H1 (cell line): ENCODE measurements at regions not wholly inside any gene's neighbourhood (a gene's known extent, or its start where the extent isn't known, plus 50 kb on each side); places are given as distances from the start of the nearest gene placed in this dataset.
A peak's percentile ranks its signal among the peaks of the same experiment; 100 is the strongest.

Source experiments
- CTCF ChIA-PET: fragments of 300-600 bp; sonication (Branson Sonifier 250); formaldehyde crosslinking; loops from one replicate; lab custom pipeline; 2021; ENCODE audit not compliant: partially characterized antibody; lab: Charles Lee
- POLR2A ChIA-PET: fragments of 300-600 bp; sonication (Branson Sonifier 250); formaldehyde crosslinking; loops from one replicate; lab custom pipeline; 2021; ENCODE audit warnings: inconsistent platforms; ENCODE audit not compliant: partially characterized antibody; lab: Charles Lee
- DNase-seq, 2 experiments: peaks; one replicate each; pipeline versions ENCODE4 v3.0.0 to v3.0.0-alpha.2; 2010 to 2022; ENCODE audit warnings: low spot score in 2 of 2, low read depth in 1 of 2, mixed read lengths in 1 of 2
- FAIRE-seq: peaks from 2 replicates; lab custom pipeline; 2011; peaks lifted over from hg19 to GRCh38; lab: Jason Lieb, UNC
- H2AFZ ChIP-seq: 2 replicates; pipeline ENCODE4 v1.8.1; 2012; ENCODE audit warnings: low read length, inconsistent platforms
- H2AK5ac ChIP-seq: 2 replicates; pipeline ENCODE4 v1.6.1; 2013; ENCODE audit warnings: low read depth, low read length
- H2BK120ac ChIP-seq: replicated peaks from 2 replicates; pipeline ENCODE3; 2013; ENCODE audit warnings: low read depth, low read length, inconsistent platforms
- H2BK12ac ChIP-seq: 2 replicates; pipeline ENCODE4 v1.6.1; 2013; ENCODE audit warnings: low read depth, low read length
- H2BK15ac ChIP-seq: 2 replicates; pipeline ENCODE4 v1.6.1; 2013; ENCODE audit warnings: low read length
- H2BK20ac ChIP-seq: 2 replicates; pipeline ENCODE4 v1.6.1; 2013; ENCODE audit warnings: low read length
- H2BK5ac ChIP-seq: 2 replicates; pipeline ENCODE4 v1.6.1; 2013; ENCODE audit warnings: low read depth, low read length
- H3K14ac ChIP-seq: 2 replicates; pipeline ENCODE4 v1.6.1; 2013; ENCODE audit warnings: inconsistent platforms; ENCODE audit not compliant: insufficient read length
- H3K18ac ChIP-seq: 2 replicates; pipeline ENCODE4 v1.6.1; 2013; ENCODE audit warnings: low read length; ENCODE audit errors: extremely low read depth
- H3K23ac ChIP-seq: 2 replicates; pipeline ENCODE4 v1.6.1; 2013; ENCODE audit warnings: inconsistent platforms; ENCODE audit not compliant: insufficient read length
- H3K23me2 ChIP-seq: 2 replicates; pipeline ENCODE4 v1.6.1; 2013; ENCODE audit warnings: low read depth, low read length
- H3K27ac ChIP-seq: 2 replicates; pipeline ENCODE4 v1.6.1; 2011; ENCODE audit warnings: low read depth, low read length, inconsistent platforms
- H3K27me3 ChIP-seq, 4 experiments: replicated peaks in 1 of 4; 1 replicate in 1 of 4; 2 replicates in 3 of 4; pipeline versions ENCODE4 v1.6.1 to v1.8.1; 2011 to 2013; ENCODE audit warnings: low read length in 3 of 4, mild to moderate bottlenecking in 3 of 4, inconsistent platforms in 2 of 4, mixed read lengths in 2 of 4, moderate library complexity in 1 of 4; ENCODE audit not compliant: control insufficient read depth in 3 of 4, insufficient read depth in 3 of 4; ENCODE audit errors: extremely low read depth in 1 of 4
- H3K36me3 ChIP-seq, 4 experiments: 2 replicates each; pipeline versions ENCODE4 v1.6.1 to v1.8.1; 2011 to 2013; ENCODE audit warnings: mild to moderate bottlenecking in 4 of 4, low read length in 3 of 4, moderate library complexity in 2 of 4, control low read depth in 1 of 4, inconsistent platforms in 1 of 4; ENCODE audit not compliant: insufficient read depth in 4 of 4, control insufficient read depth in 2 of 4
- H3K4ac ChIP-seq: replicated peaks from 2 replicates; pipeline ENCODE3; 2013; ENCODE audit warnings: low read length, low read depth, mixed read lengths, inconsistent platforms; ENCODE audit not compliant: insufficient read length
- H3K4me1 ChIP-seq, 4 experiments: replicated peaks in 1 of 4; 1 replicate in 1 of 4; 2 replicates in 3 of 4; pipeline versions ENCODE4 v1.6.1 to v1.8.1; 2011 to 2013; ENCODE audit warnings: low read length in 3 of 4, inconsistent platforms in 2 of 4, mixed read lengths in 1 of 4; ENCODE audit not compliant: insufficient read depth in 4 of 4, control insufficient read depth in 3 of 4
- H3K4me2 ChIP-seq, 2 experiments: 2 replicates each; pipeline versions ENCODE4 v1.6.1 to v1.8.1; 2011 to 2013; ENCODE audit warnings: low read depth in 2 of 2, low read length in 2 of 2, control low read depth in 1 of 2, inconsistent platforms in 1 of 2, mild to moderate bottlenecking in 1 of 2; ENCODE audit not compliant: insufficient read depth in 1 of 2
- H3K4me3 ChIP-seq, 4 experiments: fragments of 200-600, 300-600 bp in 1 of 4; sonication (generic), shearing (Covaris generic), sonication (Bioruptor Twin) in 1 of 4; 2 replicates each; pipeline versions ENCODE4 v1.5.1 to v1.8.1; 2011 to 2016; ENCODE audit warnings: low read length in 4 of 4, low read depth in 3 of 4, control low read depth in 2 of 4, inconsistent platforms in 2 of 4, mild to moderate bottlenecking in 2 of 4, mixed read lengths in 1 of 4, moderate library complexity in 1 of 4; ENCODE audit not compliant: insufficient read depth in 2 of 4; ENCODE audit errors: extremely low read depth in 1 of 4
- H3K56ac ChIP-seq: replicated peaks from 2 replicates; pipeline ENCODE3; 2013; ENCODE audit warnings: low read depth, mild to moderate bottlenecking, mixed read lengths, low read length, inconsistent platforms; ENCODE audit not compliant: insufficient read length
- H3K79me1 ChIP-seq: 2 replicates; pipeline ENCODE4 v1.6.1; 2013; ENCODE audit warnings: low read depth, low read length, control low read depth
- H3K79me2 ChIP-seq, 2 experiments: 2 replicates each; pipeline versions ENCODE4 v1.6.1 to v1.8.1; 2012 to 2013; ENCODE audit warnings: low read length in 2 of 2, mild to moderate bottlenecking in 2 of 2, inconsistent platforms in 1 of 2; ENCODE audit not compliant: insufficient read depth in 2 of 2, control insufficient read depth in 1 of 2
- H3K9ac ChIP-seq, 4 experiments: replicated peaks in 1 of 4; 1 replicate in 1 of 4; 2 replicates in 3 of 4; pipeline versions ENCODE4 v1.6.1 to v1.8.1; 2011 to 2013; ENCODE audit warnings: low read depth in 3 of 4, low read length in 3 of 4, control low read depth in 2 of 4, mild to moderate bottlenecking in 2 of 4, moderate library complexity in 2 of 4, inconsistent platforms in 1 of 4; ENCODE audit errors: extremely low read depth in 1 of 4
- H3K9me3 ChIP-seq, 2 experiments: 2 replicates each; pipeline versions ENCODE4 v1.6.1 to v1.8.1; 2012 to 2013; ENCODE audit warnings: mild to moderate bottlenecking in 2 of 2, moderate library complexity in 2 of 2, control low read depth in 1 of 2, inconsistent platforms in 1 of 2, low read depth in 1 of 2, low read length in 1 of 2, mixed read lengths in 1 of 2; ENCODE audit not compliant: insufficient read depth in 2 of 2
- H4K20me1 ChIP-seq, 2 experiments: replicated peaks in 1 of 2; 2 replicates each; pipeline versions ENCODE3 to v1.8.1; 2011 to 2013; ENCODE audit warnings: inconsistent platforms in 2 of 2, low read length in 2 of 2, mild to moderate bottlenecking in 1 of 2; ENCODE audit not compliant: insufficient read depth in 2 of 2, control insufficient read depth in 1 of 2
- H4K5ac ChIP-seq: 2 replicates; pipeline ENCODE4 v1.6.1; 2013; ENCODE audit warnings: low read length, low read depth, mixed read lengths, inconsistent platforms; ENCODE audit not compliant: insufficient read length
- H4K8ac ChIP-seq: 2 replicates; pipeline ENCODE4 v1.8.0; 2013; ENCODE audit warnings: mild to moderate bottlenecking, moderate library complexity, low read length, inconsistent platforms; ENCODE audit not compliant: insufficient read depth; ENCODE audit errors: extremely low read depth
- H4K91ac ChIP-seq: replicated peaks from 2 replicates; pipeline ENCODE3; 2013; ENCODE audit warnings: low read length, mixed read lengths, inconsistent platforms; ENCODE audit not compliant: insufficient read length
- BRCA1 ChIP-seq: IDR thresholded peaks from 2 replicates; pipeline ENCODE4 v1.6.1; 2012; ENCODE audit warnings: low read depth, low read length, improper control_type of control experiment
- CEBPB ChIP-seq: IDR thresholded peaks from 2 replicates; pipeline ENCODE4 v1.6.1; 2012; ENCODE audit warnings: low read depth, low read length
- EGR1 ChIP-seq: IDR thresholded peaks from 2 replicates; pipeline ENCODE4 v1.6.1; 2011; ENCODE audit warnings: low read depth, low read length, borderline replicate concordance
- EP300 ChIP-seq, 2 experiments: IDR thresholded peaks; 1 replicate in 1 of 2; 2 replicates in 1 of 2; pipeline ENCODE4 v1.6.1; 2011 to 2012; ENCODE audit warnings: low read depth in 2 of 2, low read length in 2 of 2, mild to moderate bottlenecking in 2 of 2, borderline replicate concordance in 1 of 2, inconsistent platforms in 1 of 2, moderate library complexity in 1 of 2
- HDAC2 ChIP-seq, 2 experiments: fragments of 300-600 bp in 1 of 2; sonication (generic) in 1 of 2; IDR thresholded peaks; 2 replicates each; pipeline ENCODE4 v1.6.1; 2011 to 2012; ENCODE audit warnings: low read depth in 2 of 2, low read length in 2 of 2, mild to moderate bottlenecking in 2 of 2, moderate library complexity in 2 of 2, borderline replicate concordance in 1 of 2, inconsistent platforms in 1 of 2
- KDM5A ChIP-seq: fragments of 200-600 bp; IDR thresholded peaks from 2 replicates; pipeline ENCODE4 v1.7.1; 2012; ENCODE audit warnings: mild to moderate bottlenecking, low read length, inconsistent platforms, mixed read lengths
- MAFK ChIP-seq: IDR thresholded peaks from 2 replicates; pipeline ENCODE4 v1.6.1; 2012; ENCODE audit warnings: low read depth, mild to moderate bottlenecking, improper control_type of control experiment, low read length
- NANOG ChIP-seq: IDR thresholded peaks from 2 replicates; pipeline ENCODE4 v1.6.1; 2011; ENCODE audit warnings: low read length, low read depth, mild to moderate bottlenecking, inconsistent platforms; ENCODE audit not compliant: insufficient read depth, poor library complexity, severe bottlenecking
- RAD21 ChIP-seq, 2 experiments: IDR thresholded peaks in 1 of 2; conservative IDR thresholded peaks in 1 of 2; 2 replicates each; pipeline ENCODE4 v1.6.1; 2011; ENCODE audit warnings: low read depth in 2 of 2, low read length in 2 of 2, improper control_type of control experiment in 1 of 2, inconsistent platforms in 1 of 2, mild to moderate bottlenecking in 1 of 2, moderate library complexity in 1 of 2
- SP2 ChIP-seq: IDR thresholded peaks from 2 replicates; pipeline ENCODE4 v1.6.1; 2012; ENCODE audit warnings: mild to moderate bottlenecking, low read length, inconsistent platforms
- TEAD4 ChIP-seq: IDR thresholded peaks from 2 replicates; pipeline ENCODE4 v1.6.1; 2012; ENCODE audit warnings: low read depth, low read length, inconsistent platforms, mixed read lengths
- WGBS, 2 experiments: shearing (Covaris generic) in 1 of 2; methylation state at CpG; one replicate each; pipeline versions ENCODE4 v1.1.6 to v1.1.7; 2013 to 2015; ENCODE audit warnings: low lambda C conversion rate in 2 of 2, mixed read lengths in 2 of 2, inconsistent platforms in 1 of 2, low coverage in 1 of 2, missing lambda C conversion rate in 1 of 2; ENCODE audit not compliant: insufficient replicate concordance in 2 of 2, insufficient coverage in 1 of 2, insufficient read length in 1 of 2; ENCODE audit errors: extremely low coverage in 1 of 2, missing lambda C conversion rate in 1 of 2; 5-methylcytosine and 5-hydroxymethylcytosine counted together

DNA sequence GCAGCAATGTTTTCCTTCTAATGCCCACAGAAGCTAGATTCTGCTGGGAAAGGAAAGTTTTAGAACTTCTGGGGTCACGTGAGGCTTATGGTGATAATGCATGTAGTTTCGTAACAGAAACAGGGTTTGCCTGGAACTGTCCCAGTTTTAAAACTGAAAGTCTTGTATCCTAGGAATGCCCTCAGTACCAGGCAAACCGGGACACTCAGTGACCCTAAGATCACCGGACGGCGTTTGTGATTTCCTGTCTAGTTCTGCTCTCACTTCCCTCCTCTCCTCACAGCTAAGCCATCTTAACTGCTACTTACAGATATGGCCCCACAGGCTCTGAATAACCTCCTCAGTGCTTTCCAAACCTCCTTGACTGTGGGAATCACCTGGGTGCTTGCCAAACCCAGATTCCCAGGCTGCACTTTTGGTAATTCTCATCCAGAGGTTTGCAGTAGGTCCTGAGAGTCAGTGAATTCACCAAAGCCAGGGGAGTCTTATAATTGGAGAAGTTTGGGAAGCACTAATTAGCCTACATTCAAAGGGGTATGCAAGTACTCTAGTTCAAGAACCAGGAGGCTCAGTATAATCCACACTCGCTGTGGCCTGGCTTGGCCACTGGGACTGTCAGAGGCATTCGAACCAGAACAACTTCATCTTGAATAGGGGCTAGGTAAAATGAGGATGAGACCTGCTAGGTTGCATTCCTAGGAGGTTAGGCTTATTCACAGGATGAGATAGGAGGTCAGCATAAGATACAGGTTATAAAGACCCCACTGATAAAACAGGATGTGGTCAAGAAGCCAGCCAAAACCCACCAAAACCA, 231.6 kb upstream of the MYLIP start:
- WGBS, 2 experiments, result 83% methylated on average over 8 of the region's 8 CpGs; no CpG with 5 or more reads in 1 of the 2 experiments
- POLR2A ChIA-PET, result interaction anchor here (1.0 to 2.8 kb wide), 4 partner anchors 9 to 234 kb away, joined by 3 to 22 read pairs (median 6); no protein-coding TSS in a partner anchor
- H3K27ac ChIP-seq, result no peak overlapping the region

More for the DNA sequence above, 231.6 kb upstream of the MYLIP start:
- Histone ChIP-seq H2BK5ac (peak overlapping the region; percentile 90), H3K56ac (no peak overlapping the region), H2BK20ac (peak overlapping the region; percentile 11; the same call in 1 of the 2 replicates), H3K4ac (no peak overlapping the region), H2BK15ac (no peak overlapping the region), H3K18ac (peak overlapping the region; percentile 61; the same call in 1 of the 2 replicates), H2BK120ac (peak overlapping the region; percentile 98), H3K79me2 (no peaks in the 10 kb centered on the region), H3K36me3 (no peaks in the 10 kb centered on the region), H2BK12ac (peak overlapping the region; percentile 91), H4K5ac (no peak overlapping the region), H3K27me3 (no peaks in the 10 kb centered on the region), H2AK5ac (no peak overlapping the region; the same call in 1 of the 2 replicates), H4K91ac (peak overlapping the region; percentile 4), H3K14ac (no peak overlapping the region), H3K23ac (no peak overlapping the region), H3K23me2 (no peaks in the 10 kb centered on the region), H3K4me3 (no peak overlapping the region), H2AFZ (no peak overlapping the region), H3K9ac (no peak overlapping the region), H3K9me3 (0 out of 4 replicates have a peak, but pooled peaks cover 0 to 4% of the 10 kb centered on the region in 2 experiments), H4K8ac (no peak overlapping the region), H4K20me1 (no peaks in the 10 kb centered on the region), H3K4me2 (no peak overlapping the region; a peak in 1 of 4 replicates), H3K79me1 (no peaks in the 10 kb centered on the region), H3K4me1 (peaks cover 10 to 21% (median 16%) of the 10 kb centered on the region in 4 experiments; a peak in 6 of 7 replicates)
- CTCF ChIA-PET, result interaction anchor here (0.6 to 1.3 kb wide), 2 partner anchors 9 to 1846 kb away, joined by 3 to 7 read pairs; no protein-coding TSS in a partner anchor
- no peak for TF ChIP-seq EGR1
- no peak for TF ChIP-seq EP300 (IDR thresholded peaks at IDR 0.05; ENCODE audit: borderline replicate concordance in 1 of 2, low read depth in 2 of 2, low read length in 2 of 2)
- no peak for TF ChIP-seq MAFK
- no peak for TF ChIP-seq SP2
- no peak for TF ChIP-seq TEAD4
- TF ChIP-seq HDAC2 (IDR thresholded peaks at IDR 0.05; ENCODE audit: borderline replicate concordance in 1 of 2, low read depth in 2 of 2, low read length in 2 of 2), result no peak
- no peak; a peak in 1 of 4 replicates for TF ChIP-seq RAD21 (IDR thresholded peaks at IDR 0.05 in 1 of 2, conservative IDR thresholded peaks at IDR 0.05 in 1 of 2; ENCODE audit: low read depth in 2 of 2, low read length in 2 of 2)
- no peak for TF ChIP-seq NANOG
- no peak for TF ChIP-seq CEBPB
- TF ChIP-seq KDM5A, result no peak
- TF ChIP-seq BRCA1, result no peak
- DNase-seq (no peak), FAIRE-seq (no peak)
